ENCODE measurements at regions not wholly inside any gene's neighbourhood (a gene's known extent, or its start where the extent isn't known, plus 50 kb on each side); places are given as distances from the start of the nearest gene placed in this dataset.

DNA sequence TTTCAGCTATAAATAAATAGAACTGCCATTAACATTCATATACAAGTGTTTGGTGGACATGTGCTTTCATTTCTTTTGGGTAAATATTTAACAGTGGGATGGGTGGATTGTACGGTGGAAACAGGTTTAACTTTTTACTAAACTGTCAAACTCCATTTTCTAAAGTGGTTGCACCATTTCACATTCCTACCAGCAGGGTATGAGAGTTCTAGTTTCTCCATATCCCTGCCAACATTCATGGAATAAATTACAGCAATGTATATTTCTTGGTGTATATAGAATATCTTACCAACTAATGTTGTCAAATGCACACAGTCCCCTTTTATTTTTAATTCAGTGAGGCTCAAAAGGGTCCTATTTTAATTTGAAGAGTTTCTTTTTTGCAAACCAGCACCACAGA lies 71.3 kb upstream of the CTXND1 start:
- TF ChIP-seq, protein P1, sequence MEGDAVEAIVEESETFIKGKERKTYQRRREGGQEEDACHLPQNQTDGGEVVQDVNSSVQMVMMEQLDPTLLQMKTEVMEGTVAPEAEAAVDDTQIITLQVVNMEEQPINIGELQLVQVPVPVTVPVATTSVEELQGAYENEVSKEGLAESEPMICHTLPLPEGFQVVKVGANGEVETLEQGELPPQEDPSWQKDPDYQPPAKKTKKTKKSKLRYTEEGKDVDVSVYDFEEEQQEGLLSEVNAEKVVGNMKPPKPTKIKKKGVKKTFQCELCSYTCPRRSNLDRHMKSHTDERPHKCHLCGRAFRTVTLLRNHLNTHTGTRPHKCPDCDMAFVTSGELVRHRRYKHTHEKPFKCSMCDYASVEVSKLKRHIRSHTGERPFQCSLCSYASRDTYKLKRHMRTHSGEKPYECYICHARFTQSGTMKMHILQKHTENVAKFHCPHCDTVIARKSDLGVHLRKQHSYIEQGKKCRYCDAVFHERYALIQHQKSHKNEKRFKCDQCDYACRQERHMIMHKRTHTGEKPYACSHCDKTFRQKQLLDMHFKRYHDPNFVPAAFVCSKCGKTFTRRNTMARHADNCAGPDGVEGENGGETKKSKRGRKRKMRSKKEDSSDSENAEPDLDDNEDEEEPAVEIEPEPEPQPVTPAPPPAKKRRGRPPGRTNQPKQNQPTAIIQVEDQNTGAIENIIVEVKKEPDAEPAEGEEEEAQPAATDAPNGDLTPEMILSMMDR (IDR thresholded peaks at IDR 0.05; ENCODE audit: insufficient read depth, low read depth, low read length), result peak; percentile 5
- no peak for TF ChIP-seq EZH2 (IDR thresholded peaks at IDR 0.05; ENCODE audit: insufficient read depth, low read length)

All from astrocyte (in vitro differentiated cells and primary cell).